ENCODE measurements at regions not wholly inside any gene's neighbourhood (a gene's known extent, or its start where the extent isn't known, plus 50 kb on each side); places are given as distances from the start of the nearest gene placed in this dataset.

DNA sequence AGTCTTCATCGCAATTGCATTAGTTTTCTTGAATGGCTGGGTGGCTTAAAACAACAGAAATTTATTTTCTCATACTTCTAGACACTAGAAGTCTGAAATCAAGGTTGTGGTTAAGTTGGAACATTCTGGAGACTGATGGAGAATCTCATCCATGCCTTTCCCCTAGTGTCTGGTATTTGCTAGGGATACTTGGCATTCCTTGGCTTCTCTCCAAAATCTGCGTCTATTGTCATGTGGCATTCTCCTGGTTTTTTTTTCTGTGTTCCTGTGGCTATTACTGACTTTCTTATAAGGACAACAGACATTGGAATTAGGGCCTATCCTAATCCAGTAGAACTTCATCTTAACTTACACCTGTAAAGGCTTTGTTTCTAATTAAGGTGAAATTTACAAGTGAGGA is 272.8 kb upstream of the EPHA5 start:
- Mint-ChIP-seq H3K36me3 (ENCODE audit: low read depth) (no peaks in the 10 kb centered on the region), H3K27ac (no peak overlapping the region), H3K4me1 (no peaks in the 10 kb centered on the region), H3K27me3 (no peaks in the 10 kb centered on the region), H3K9me3 (peaks cover 2% of the 10 kb centered on the region), H3K4me3 (no peak overlapping the region)
- no peak for DNase-seq
- ChIA-PET POLR2A (no interaction called here), CTCF (no interaction called here)

DNA sequence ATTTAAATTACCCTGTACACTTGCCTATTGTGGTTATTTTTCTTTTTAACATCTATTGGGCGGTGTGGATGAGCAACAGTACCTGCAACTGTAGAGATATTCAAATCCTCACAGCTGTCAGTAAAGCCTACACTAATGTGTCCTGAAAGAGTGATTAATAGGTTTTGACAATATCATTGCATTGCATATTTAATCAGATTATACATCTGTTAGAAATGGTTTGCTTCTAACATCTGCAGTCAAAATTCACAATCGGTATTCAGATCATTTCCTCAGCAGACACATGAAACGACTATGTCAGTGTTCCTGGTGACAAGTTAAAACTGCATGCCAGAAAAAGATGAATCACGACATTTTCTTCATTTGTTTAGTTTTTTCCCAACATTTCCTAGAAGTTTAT is 254.6 kb upstream of the EPHA5 start:
- Mint-ChIP-seq H3K4me3 (no peak overlapping the region), H3K36me3 (ENCODE audit: low read depth) (no peaks in the 10 kb centered on the region), H3K9me3 (no peaks in the 10 kb centered on the region), H3K4me1 (no peaks in the 10 kb centered on the region), H3K27ac (no peak overlapping the region), H3K27me3 (no peaks in the 10 kb centered on the region)
- ChIA-PET CTCF (no interaction called here), POLR2A (no interaction called here)
- DNase-seq, result no peak

GRCh38 chr4:65923616-65924015 is 253.3 kb upstream of the EPHA5 start:
- no peaks in the 10 kb centered on the region for H3K27me3 Mint-ChIP-seq
- DNase-seq, result no peak
- no peaks in the 10 kb centered on the region for H3K4me1 Mint-ChIP-seq
- POLR2A ChIA-PET, result no interaction called here
- H3K27ac Mint-ChIP-seq, result no peak overlapping the region
- no peaks in the 10 kb centered on the region for H3K9me3 Mint-ChIP-seq
- CTCF ChIA-PET, result no interaction called here
- H3K4me3 Mint-ChIP-seq, result no peak overlapping the region
- H3K36me3 Mint-ChIP-seq (ENCODE audit: low read depth), result no peaks in the 10 kb centered on the region

- Mint-ChIP-seq H3K27me3 (no peaks in the 10 kb centered on the region), H3K27ac (no peak overlapping the region), H3K4me1 (no peaks in the 10 kb centered on the region), H3K4me3 (no peak overlapping the region), H3K36me3 (ENCODE audit: low read depth) (no peaks in the 10 kb centered on the region), H3K9me3 (no peaks in the 10 kb centered on the region)
- CTCF ChIA-PET, result no interaction called here
- DNase-seq, result no peak
- POLR2A ChIA-PET, result no interaction called here
Measured at GRCh38 chr4:65921180-65921579, 250.9 kb upstream of the EPHA5 start.

GRCh38 chr4:65918872-65919271 is 248.6 kb upstream of the EPHA5 start:
- H3K9me3 Mint-ChIP-seq, result no peaks in the 10 kb centered on the region
- ChIA-PET POLR2A (no interaction called here), CTCF (no interaction called here)
- DNase-seq, result no peak
- H3K4me3 Mint-ChIP-seq, result no peak overlapping the region
- no peaks in the 10 kb centered on the region for H3K4me1 Mint-ChIP-seq
- no peaks in the 10 kb centered on the region for H3K27me3 Mint-ChIP-seq
- H3K36me3 Mint-ChIP-seq (ENCODE audit: low read depth), result no peaks in the 10 kb centered on the region
- no peak overlapping the region for H3K27ac Mint-ChIP-seq

GRCh38 chr4:65918212-65918611 is 247.9 kb upstream of the EPHA5 start:
- no peak for DNase-seq
- Mint-ChIP-seq H3K36me3 (ENCODE audit: low read depth) (no peaks in the 10 kb centered on the region), H3K27me3 (no peaks in the 10 kb centered on the region), H3K4me1 (no peaks in the 10 kb centered on the region), H3K4me3 (no peak overlapping the region), H3K27ac (no peak overlapping the region), H3K9me3 (no peaks in the 10 kb centered on the region)
- ChIA-PET POLR2A (no interaction called here), CTCF (no interaction called here)

GRCh38 chr4:65917486-65917885 is 247.2 kb upstream of the EPHA5 start:
- CTCF ChIA-PET, result no interaction called here

GRCh38 chr4:65911720-65912119 is 241.4 kb upstream of the EPHA5 start:
- Mint-ChIP-seq H3K4me1 (no peaks in the 10 kb centered on the region), H3K27ac (no peak overlapping the region), H3K27me3 (no peaks in the 10 kb centered on the region), H3K4me3 (no peak overlapping the region), H3K36me3 (ENCODE audit: low read depth) (no peaks in the 10 kb centered on the region), H3K9me3 (no peaks in the 10 kb centered on the region)
- ChIA-PET POLR2A (no interaction called here), CTCF (no interaction called here)
- DNase-seq, result no peak

More at GRCh38 chr4:65917486-65917885, 247.2 kb upstream of the EPHA5 start:
- POLR2A ChIA-PET, result no interaction called here
- Mint-ChIP-seq H3K4me1 (no peaks in the 10 kb centered on the region), H3K36me3 (ENCODE audit: low read depth) (no peaks in the 10 kb centered on the region), H3K9me3 (no peaks in the 10 kb centered on the region), H3K27me3 (no peaks in the 10 kb centered on the region), H3K4me3 (no peak overlapping the region), H3K27ac (no peak overlapping the region)
- no peak for DNase-seq

GRCh38 chr4:65893957-65894755 is 223.9 kb upstream of the EPHA5 start:
- Mint-ChIP-seq H3K27ac (no peak overlapping the region), H3K36me3 (ENCODE audit: low read depth) (no peaks in the 10 kb centered on the region), H3K9me3 (peaks cover 7% of the 10 kb centered on the region), H3K27me3 (no peaks in the 10 kb centered on the region), H3K4me3 (no peak overlapping the region), H3K4me1 (no peaks in the 10 kb centered on the region)
- DNase-seq, result no peak
- ChIA-PET POLR2A (no interaction called here), CTCF (interaction anchor here (0.7 kb wide), 1 partner anchor 1890 kb away, joined by 3 read pairs; no protein-coding TSS in a partner anchor)

DNA sequence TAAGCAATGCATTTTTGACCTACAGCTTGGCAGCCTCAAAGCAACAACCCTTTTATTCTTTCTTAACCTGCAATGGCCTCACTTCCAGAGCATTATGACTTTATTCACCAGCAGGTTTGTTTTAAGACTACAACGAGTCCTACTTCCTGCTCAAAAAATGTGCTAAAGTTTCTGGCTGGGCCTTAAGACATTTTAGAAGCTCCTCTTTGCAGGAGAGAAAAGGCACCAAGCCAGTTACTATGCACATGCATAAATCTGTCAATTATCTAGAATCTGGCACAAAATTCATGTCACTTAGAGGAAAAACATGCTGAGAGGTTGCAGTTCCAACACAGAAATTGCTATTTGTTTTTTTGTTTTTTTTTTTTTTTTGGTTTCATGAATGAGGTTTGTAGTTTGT is 223.0 kb upstream of the EPHA5 start:
- CTCF ChIA-PET, result interaction anchor here (0.7 kb wide), 1 partner anchor 1891 kb away, joined by 3 read pairs; no protein-coding TSS in a partner anchor
- H3K9me3 Mint-ChIP-seq, result peaks cover 2% of the 10 kb centered on the region

GRCh38 chr4:65880594-65880993 is 210.3 kb upstream of the EPHA5 start:
- DNase-seq, result no peak
- Mint-ChIP-seq H3K9me3 (peaks cover 5% of the 10 kb centered on the region), H3K36me3 (ENCODE audit: low read depth) (no peaks in the 10 kb centered on the region), H3K27me3 (no peaks in the 10 kb centered on the region), H3K4me1 (no peaks in the 10 kb centered on the region), H3K4me3 (no peak overlapping the region), H3K27ac (no peak overlapping the region)
- ChIA-PET POLR2A (no interaction called here), CTCF (no interaction called here)

More for the DNA sequence above, 223.0 kb upstream of the EPHA5 start:
- Mint-ChIP-seq H3K36me3 (ENCODE audit: low read depth) (no peaks in the 10 kb centered on the region), H3K27ac (no peak overlapping the region), H3K27me3 (no peaks in the 10 kb centered on the region), H3K4me1 (no peaks in the 10 kb centered on the region), H3K4me3 (no peak overlapping the region)
- POLR2A ChIA-PET, result interaction anchor here (0.7 kb wide), 1 partner anchor 667 kb away, joined by 9 read pairs; no protein-coding TSS in a partner anchor
- DNase-seq, result no peak

DNA sequence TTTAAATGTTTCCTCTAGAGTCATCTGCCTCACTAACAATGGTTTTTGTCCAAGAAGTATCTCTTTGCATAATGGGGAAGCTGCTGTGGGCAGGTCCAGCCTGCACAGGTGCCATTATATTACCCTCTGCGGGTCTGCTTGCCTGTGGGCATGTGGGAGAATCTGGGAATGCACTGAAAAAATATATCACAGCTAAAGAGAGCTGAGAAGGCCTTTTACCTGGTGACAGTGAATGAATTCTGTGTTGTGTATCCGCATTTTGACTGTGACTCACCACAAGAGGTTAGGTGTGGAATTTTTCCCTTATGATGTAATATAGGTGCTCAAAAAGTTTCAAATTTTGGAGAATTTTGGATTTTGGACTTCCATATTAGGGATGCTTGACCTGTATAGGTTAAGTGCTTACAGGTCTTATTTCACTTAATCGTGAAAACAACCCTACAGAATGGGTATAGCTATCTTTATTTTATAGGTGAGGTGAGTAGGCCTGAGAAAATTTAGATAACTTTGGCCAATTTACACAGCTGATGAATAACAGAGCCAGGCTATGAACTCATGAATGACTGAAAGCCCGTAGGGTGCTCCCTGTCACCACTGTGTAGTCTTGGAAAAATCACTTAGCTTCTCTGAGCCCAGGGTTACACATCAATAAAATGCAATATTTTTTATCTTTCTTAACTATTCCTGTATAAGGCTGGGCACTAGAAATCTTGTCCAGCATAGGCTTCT is 198.0 kb upstream of the EPHA5 start:
- H3K9me3 Mint-ChIP-seq, result no peaks in the 10 kb centered on the region
- H3K27me3 Mint-ChIP-seq, result no peaks in the 10 kb centered on the region
- H3K27ac Mint-ChIP-seq, result no peak overlapping the region
- H3K4me3 Mint-ChIP-seq, result no peak overlapping the region
- no peaks in the 10 kb centered on the region for H3K36me3 Mint-ChIP-seq (ENCODE audit: low read depth)
- ChIA-PET POLR2A (no interaction called here), CTCF (no interaction called here)
- DNase-seq, result no peak
- H3K4me1 Mint-ChIP-seq, result no peaks in the 10 kb centered on the region

DNA sequence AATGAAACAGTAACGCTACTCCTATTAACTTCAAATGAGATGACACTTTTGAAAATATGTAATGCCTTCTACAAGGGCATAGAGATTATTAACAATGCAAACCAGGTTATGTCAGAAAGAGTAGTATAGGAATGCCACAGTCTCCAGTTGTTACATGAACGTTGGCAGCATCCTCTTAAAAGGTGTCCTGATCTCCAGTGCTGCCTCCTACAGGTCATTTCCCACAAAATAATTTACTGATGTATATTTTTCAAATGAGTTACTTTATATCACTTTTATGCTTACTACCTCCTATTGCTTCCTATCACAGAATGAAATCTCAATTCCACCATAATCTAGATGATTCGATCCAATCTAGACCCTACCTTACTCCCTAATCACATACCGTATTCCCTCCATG is 195.2 kb upstream of the EPHA5 start:
- POLR2A ChIA-PET, result no interaction called here
- H3K27ac Mint-ChIP-seq, result no peak overlapping the region
- no peak overlapping the region for H3K4me3 Mint-ChIP-seq
- H3K27me3 Mint-ChIP-seq, result no peaks in the 10 kb centered on the region
- CTCF ChIA-PET, result no interaction called here
- DNase-seq, result no peak
- H3K4me1 Mint-ChIP-seq, result no peaks in the 10 kb centered on the region
- no peaks in the 10 kb centered on the region for H3K36me3 Mint-ChIP-seq (ENCODE audit: low read depth)
- no peaks in the 10 kb centered on the region for H3K9me3 Mint-ChIP-seq

GRCh38 chr4:65861993-65862392 is 191.7 kb upstream of the EPHA5 start:
- POLR2A ChIA-PET, result no interaction called here
- Mint-ChIP-seq H3K4me1 (no peaks in the 10 kb centered on the region), H3K9me3 (no peaks in the 10 kb centered on the region), H3K36me3 (ENCODE audit: low read depth) (no peaks in the 10 kb centered on the region), H3K27ac (no peak overlapping the region), H3K27me3 (no peaks in the 10 kb centered on the region), H3K4me3 (no peak overlapping the region)
- CTCF ChIA-PET, result no interaction called here
- DNase-seq, result no peak

Data from activated CD4-positive, alpha-beta T cell treated with anti-CD3 and anti-CD28 coated beads, Interleukin-2, amount 10 ng/mL, durations not matched to agents 7 days and 5 days (primary cell).